DOHH2 (cell line): ENCODE measurements at regions not wholly inside any gene's neighbourhood (a gene's known extent, or its start where the extent isn't known, plus 50 kb on each side); places are given as distances from the start of the nearest gene placed in this dataset.

Experiments
- H3F3A ChIP-seq: fragments of 200-600 bp; sonication (generic), shearing (Covaris generic); 2 replicates; pipeline ENCODE4 v1.6.0; 2016; ENCODE audit warnings: antibody characterized with exemption, mild to moderate bottlenecking; ENCODE audit not compliant: control insufficient read depth, insufficient read depth
- H3K27ac ChIP-seq: fragments of 200-600 bp; sonication (generic); 2 replicates; pipeline ENCODE4 v1.5.1; 2014; ENCODE audit warnings: low read depth, mild to moderate bottlenecking, low read length, moderate library complexity
- H3K27me3 ChIP-seq: fragments of 200-600 bp; sonication (generic); 2 replicates; pipeline ENCODE4 v1.6.1; 2014; ENCODE audit warnings: mild to moderate bottlenecking, low read length, mixed read lengths; ENCODE audit not compliant: control insufficient read depth
- H3K36me3 ChIP-seq: fragments of 200-600 bp; sonication (generic); 2 replicates; pipeline ENCODE4 v1.6.1; 2014; ENCODE audit warnings: mild to moderate bottlenecking, low read length, moderate library complexity, mixed read lengths; ENCODE audit not compliant: control insufficient read depth
- H3K4me1 ChIP-seq: fragments of 200-600 bp; sonication (generic); 2 replicates; pipeline ENCODE4 v1.6.1; 2014; ENCODE audit warnings: mild to moderate bottlenecking, low read length, mixed read lengths; ENCODE audit not compliant: control insufficient read depth
- H3K4me2 ChIP-seq: fragments of 200-600 bp; sonication (generic); 2 replicates; pipeline ENCODE4 v1.6.0; 2014; ENCODE audit warnings: mild to moderate bottlenecking, low read length, moderate library complexity
- H3K4me3 ChIP-seq: fragments of 200-600 bp; sonication (generic); 2 replicates; pipeline ENCODE4 v1.5.1; 2014; ENCODE audit warnings: mild to moderate bottlenecking, low read length, mixed read lengths
- H3K79me2 ChIP-seq: fragments of 200-600 bp; sonication (generic); 2 replicates; pipeline ENCODE4 v1.6.1; 2014; ENCODE audit warnings: mild to moderate bottlenecking, low read length, mixed read lengths; ENCODE audit not compliant: control insufficient read depth
- H3K9me2 ChIP-seq: fragments of 200-600 bp; sonication (generic); replicated peaks from 2 replicates; pipeline ENCODE4 v1.6.1; 2014; ENCODE audit warnings: mild to moderate bottlenecking, low read length, mixed read lengths; ENCODE audit not compliant: control insufficient read depth
- H3K9me3 ChIP-seq: fragments of 200-600 bp; sonication (generic); 2 replicates; pipeline ENCODE4 v1.6.1; 2014; ENCODE audit warnings: antibody characterized with exemption, low read length, mixed read lengths; ENCODE audit not compliant: control insufficient read depth, insufficient read depth
- H4K20me1 ChIP-seq: fragments of 200-600 bp; sonication (generic); 2 replicates; pipeline ENCODE4 v1.6.0; 2014; ENCODE audit warnings: low read depth, mild to moderate bottlenecking, antibody characterized with exemption, low read length, moderate library complexity; ENCODE audit not compliant: control insufficient read depth, insufficient read depth
- EZH2phosphoT487 ChIP-seq: fragments of 200-600 bp; sonication (generic); IDR thresholded peaks from 2 replicates; pipeline ENCODE4 v1.6.1; 2017; ENCODE audit warnings: borderline replicate concordance, mild to moderate bottlenecking, antibody characterized with exemption, low read length, moderate library complexity, mixed read lengths
- TF ChIP-seq, protein P1 (sequence below): fragments of 200-600 bp; sonication (generic); IDR thresholded peaks from one replicate; pipeline ENCODE4 v1.5.1; 2014; ENCODE audit warnings: antibody characterized with exemption, mild to moderate bottlenecking, low read depth, low read length; ENCODE audit not compliant: poor library complexity, severe bottlenecking

DNA sequence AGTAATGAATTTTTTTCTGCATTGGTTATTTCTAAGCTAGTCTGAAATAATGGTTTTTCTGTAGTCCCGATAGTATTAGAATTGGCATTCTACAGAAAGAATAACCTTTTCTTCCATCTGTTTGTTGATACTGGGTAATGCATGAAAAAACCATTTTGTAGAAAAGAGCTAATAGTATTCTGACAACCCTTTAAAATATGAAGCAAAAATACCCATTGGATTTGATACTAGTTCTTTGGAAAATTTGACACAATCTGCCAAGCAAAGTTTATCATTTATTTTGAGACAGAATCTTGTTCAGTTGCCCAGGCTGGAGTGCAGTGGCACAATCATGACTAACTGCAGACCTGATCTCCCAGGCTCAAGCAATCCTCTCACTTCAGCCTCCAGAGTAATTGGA is 366.8 kb upstream of the MON1B start:
- H3K27me3 ChIP-seq = no peaks in the 10 kb centered on the region
- H3K27ac ChIP-seq = no peak overlapping the region
- H3K4me2 ChIP-seq = no peak overlapping the region
- no peaks in the 10 kb centered on the region for H3K36me3 ChIP-seq
- TF ChIP-seq, protein P1, sequence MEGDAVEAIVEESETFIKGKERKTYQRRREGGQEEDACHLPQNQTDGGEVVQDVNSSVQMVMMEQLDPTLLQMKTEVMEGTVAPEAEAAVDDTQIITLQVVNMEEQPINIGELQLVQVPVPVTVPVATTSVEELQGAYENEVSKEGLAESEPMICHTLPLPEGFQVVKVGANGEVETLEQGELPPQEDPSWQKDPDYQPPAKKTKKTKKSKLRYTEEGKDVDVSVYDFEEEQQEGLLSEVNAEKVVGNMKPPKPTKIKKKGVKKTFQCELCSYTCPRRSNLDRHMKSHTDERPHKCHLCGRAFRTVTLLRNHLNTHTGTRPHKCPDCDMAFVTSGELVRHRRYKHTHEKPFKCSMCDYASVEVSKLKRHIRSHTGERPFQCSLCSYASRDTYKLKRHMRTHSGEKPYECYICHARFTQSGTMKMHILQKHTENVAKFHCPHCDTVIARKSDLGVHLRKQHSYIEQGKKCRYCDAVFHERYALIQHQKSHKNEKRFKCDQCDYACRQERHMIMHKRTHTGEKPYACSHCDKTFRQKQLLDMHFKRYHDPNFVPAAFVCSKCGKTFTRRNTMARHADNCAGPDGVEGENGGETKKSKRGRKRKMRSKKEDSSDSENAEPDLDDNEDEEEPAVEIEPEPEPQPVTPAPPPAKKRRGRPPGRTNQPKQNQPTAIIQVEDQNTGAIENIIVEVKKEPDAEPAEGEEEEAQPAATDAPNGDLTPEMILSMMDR = no peak
- no peak for TF ChIP-seq EZH2phosphoT487
- H4K20me1 ChIP-seq = no peaks in the 10 kb centered on the region
- H3K4me3 ChIP-seq = no peak overlapping the region
- H3K4me1 ChIP-seq = no peaks in the 10 kb centered on the region
- no peaks in the 10 kb centered on the region for H3K79me2 ChIP-seq
- H3F3A ChIP-seq = no peaks in the 10 kb centered on the region
- no peaks in the 10 kb centered on the region for H3K9me3 ChIP-seq
- no peaks in the 10 kb centered on the region for H3K9me2 ChIP-seq

DNA sequence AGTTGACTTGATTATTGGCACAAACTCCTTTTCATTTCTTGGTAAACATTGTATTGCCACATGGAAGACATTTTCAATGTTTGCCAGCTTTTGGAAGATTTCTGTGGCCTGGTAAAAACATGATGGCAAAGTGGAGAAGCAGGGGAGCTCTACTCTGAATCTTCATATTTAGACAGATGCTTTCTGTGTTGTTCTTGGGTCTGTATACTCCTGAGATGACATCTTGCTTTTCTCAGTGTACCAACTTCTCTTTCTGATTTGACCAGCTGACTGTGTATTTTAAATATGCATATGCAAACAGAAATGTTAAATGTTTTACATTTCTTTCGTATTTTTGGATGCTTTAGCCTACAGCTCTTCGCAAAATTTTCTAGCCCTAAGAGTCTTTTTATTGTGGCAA is 366.2 kb upstream of the MON1B start:
- no peak overlapping the region for H3K4me2 ChIP-seq
- H3K27ac ChIP-seq = no peak overlapping the region
- no peaks in the 10 kb centered on the region for H3K9me2 ChIP-seq
- H4K20me1 ChIP-seq = no peaks in the 10 kb centered on the region
- no peaks in the 10 kb centered on the region for H3K27me3 ChIP-seq
- no peak overlapping the region for H3K4me3 ChIP-seq
- no peaks in the 10 kb centered on the region for H3K4me1 ChIP-seq
- no peaks in the 10 kb centered on the region for H3K36me3 ChIP-seq
- TF ChIP-seq EZH2phosphoT487 = no peak
- TF ChIP-seq, protein P1 = no peak
- H3F3A ChIP-seq = no peaks in the 10 kb centered on the region
- no peaks in the 10 kb centered on the region for H3K79me2 ChIP-seq
- no peaks in the 10 kb centered on the region for H3K9me3 ChIP-seq

DNA sequence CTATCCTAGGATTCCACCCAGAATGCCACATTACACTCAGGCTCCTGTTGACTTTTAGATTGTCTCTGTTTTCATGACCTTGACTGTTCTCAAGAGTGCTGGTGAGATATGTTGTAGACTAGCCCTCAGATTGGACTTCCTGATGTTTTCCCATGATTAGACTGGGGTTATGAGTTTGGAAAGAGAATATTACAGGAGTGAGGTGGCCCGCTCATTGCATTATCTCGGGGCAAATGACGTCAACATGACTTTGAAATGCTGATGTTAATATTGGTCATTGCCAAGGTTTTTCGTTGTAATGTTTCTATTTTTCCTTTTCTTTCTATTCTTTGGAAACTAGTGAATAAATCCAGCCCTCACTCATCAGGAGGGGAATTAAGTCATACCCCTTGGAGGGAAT is 355.7 kb upstream of the MON1B start:
- H4K20me1 ChIP-seq = no peaks in the 10 kb centered on the region
- TF ChIP-seq EZH2phosphoT487 = no peak
- TF ChIP-seq, protein P1 = no peak
- peaks cover 10% of the 10 kb centered on the region for H3K9me3 ChIP-seq
- H3K9me2 ChIP-seq = no peaks in the 10 kb centered on the region
- H3K4me3 ChIP-seq = no peak overlapping the region
- peaks cover 6% of the 10 kb centered on the region for H3K4me1 ChIP-seq
- H3K36me3 ChIP-seq = no peaks in the 10 kb centered on the region
- no peak overlapping the region for H3K27ac ChIP-seq
- H3K27me3 ChIP-seq = no peaks in the 10 kb centered on the region
- no peaks in the 10 kb centered on the region for H3F3A ChIP-seq
- H3K4me2 ChIP-seq = no peak overlapping the region
- no peaks in the 10 kb centered on the region for H3K79me2 ChIP-seq

- no peaks in the 10 kb centered on the region for H4K20me1 ChIP-seq
- no peaks in the 10 kb centered on the region for H3F3A ChIP-seq
- no peak overlapping the region for H3K4me2 ChIP-seq
- H3K27ac ChIP-seq = no peak overlapping the region
- H3K27me3 ChIP-seq = no peaks in the 10 kb centered on the region
- no peak overlapping the region for H3K4me3 ChIP-seq
- H3K79me2 ChIP-seq = no peaks in the 10 kb centered on the region
- no peak for TF ChIP-seq EZH2phosphoT487
- TF ChIP-seq, protein P1 = no peak
- peaks cover 11% of the 10 kb centered on the region for H3K4me1 ChIP-seq
- H3K9me3 ChIP-seq = peaks cover 11% of the 10 kb centered on the region
- H3K9me2 ChIP-seq = no peaks in the 10 kb centered on the region
- no peaks in the 10 kb centered on the region for H3K36me3 ChIP-seq
These were observed 355.1 kb upstream of the MON1B start for GRCh38 chr16:76835779-76836300.
